GM23338 (cell line): ENCODE measurements at regions not wholly inside any gene's neighbourhood (a gene's known extent, or its start where the extent isn't known, plus 50 kb on each side); places are given as distances from the start of the nearest gene placed in this dataset.

ENCODE experiments used
- ATAC-seq: fragments of 200-7000 bp; cut with Tn5 transposase; 3 replicates; pipeline ENCODE4 v1.9.1; 2020
- DNase-seq: peaks from one replicate; pipeline ENCODE4 v3.0.0-alpha.2; 2015; ENCODE audit warnings: low spot score
- H2AFZ ChIP-seq: fragments of 200-600 bp; sonication (generic); 2 replicates; pipeline ENCODE4 v1.8.0; 2016; ENCODE audit warnings: antibody characterized with exemption, mild to moderate bottlenecking, moderate library complexity
- H3F3A ChIP-seq: fragments of 200-600 bp; sonication (generic); replicated peaks from 2 replicates; pipeline ENCODE4 v1.8.0; 2017; ENCODE audit warnings: antibody characterized with exemption, mixed run types, low read depth
- H3K27ac ChIP-seq: fragments of 200-600 bp; sonication (generic); 2 replicates; pipeline ENCODE4 v1.6.1; 2016; ENCODE audit warnings: low read depth
- H3K27me3 ChIP-seq: fragments of 200-600 bp; sonication (generic); 2 replicates; pipeline ENCODE4 v1.8.0; 2016; ENCODE audit warnings: mild to moderate bottlenecking, mixed run types, moderate library complexity; ENCODE audit not compliant: insufficient read depth
- H3K36me3 ChIP-seq: fragments of 200-600 bp; sonication (generic); 2 replicates; pipeline ENCODE4 v1.8.0; 2016; ENCODE audit warnings: mild to moderate bottlenecking; ENCODE audit not compliant: insufficient read depth
- H3K4me1 ChIP-seq: fragments of 200-600 bp; sonication (generic); 2 replicates; pipeline ENCODE4 v1.8.0; 2016; ENCODE audit warnings: mild to moderate bottlenecking, moderate library complexity; ENCODE audit not compliant: insufficient read depth
- H3K4me2 ChIP-seq: fragments of 200-600 bp; sonication (generic); 2 replicates; pipeline ENCODE4 v1.7.1; 2017; ENCODE audit warnings: mixed run types
- H3K4me3 ChIP-seq: fragments of 200-600 bp; sonication (generic); 2 replicates; pipeline ENCODE4 v1.6.1; 2016; ENCODE audit warnings: mixed run types
- H3K79me2 ChIP-seq: fragments of 200-600 bp; sonication (generic); replicated peaks from 2 replicates; pipeline ENCODE4 v1.8.0; 2017; ENCODE audit warnings: mild to moderate bottlenecking; ENCODE audit not compliant: insufficient read depth
- H3K9me2 ChIP-seq: fragments of 200-600 bp; sonication (generic); 2 replicates; pipeline ENCODE4 v1.8.0; 2017; ENCODE audit not compliant: insufficient read depth
- H4K20me1 ChIP-seq: fragments of 200-600 bp; sonication (generic); replicated peaks from 2 replicates; pipeline ENCODE4 v1.8.0; 2017; ENCODE audit warnings: mild to moderate bottlenecking; ENCODE audit not compliant: insufficient read depth
- H3K27ac Mint-ChIP-seq: 2 replicates; pipeline ENCODE4 v1.8.0; 2020; ENCODE audit warnings: inconsistent platforms, mild to moderate bottlenecking, moderate library complexity, mixed read lengths
- H3K27me3 Mint-ChIP-seq: 3 replicates; pipeline ENCODE4 v1.8.0; 2022; ENCODE audit warnings: low read depth, mild to moderate bottlenecking, moderate library complexity, mixed read lengths, inconsistent platforms; ENCODE audit not compliant: insufficient read depth, poor library complexity
- H3K36me3 Mint-ChIP-seq: 3 replicates; pipeline ENCODE4 v1.8.0; 2021; ENCODE audit warnings: low read depth, mild to moderate bottlenecking, inconsistent platforms, moderate library complexity, mixed read lengths
- H3K4me1 Mint-ChIP-seq: 3 replicates; pipeline ENCODE4 v1.8.0; 2020; ENCODE audit warnings: mild to moderate bottlenecking, inconsistent platforms, mixed read lengths
- H3K4me3 Mint-ChIP-seq: 3 replicates; pipeline ENCODE4 v1.8.0; 2021; ENCODE audit warnings: moderate library complexity, mild to moderate bottlenecking, inconsistent platforms, mixed read lengths
- H3K9me3 Mint-ChIP-seq: 3 replicates; pipeline ENCODE4 v1.8.0; 2020; ENCODE audit warnings: moderate library complexity, mild to moderate bottlenecking, inconsistent platforms, mixed read lengths
- CREB1 ChIP-seq: fragments of 250-450 bp; sonication (Bioruptor Pico); IDR thresholded peaks from 2 replicates; pipeline ENCODE4 v1.5.0; 2020; ENCODE audit warnings: low read depth, mild to moderate bottlenecking, moderate library complexity
- ETS1 ChIP-seq: IDR thresholded peaks from 2 replicates; pipeline ENCODE4 v1.6.1; 2016; ENCODE audit warnings: antibody characterized with exemption
- EZH2 ChIP-seq: fragments of 200-600 bp; sonication (generic); IDR thresholded peaks from one replicate; pipeline ENCODE4 v1.8.0; 2017; ENCODE audit warnings: antibody characterized with exemption, mild to moderate bottlenecking, low read depth; ENCODE audit not compliant: unreplicated experiment
- EZH2phosphoT487 ChIP-seq: fragments of 200-600 bp; sonication (generic); IDR thresholded peaks from one replicate; pipeline ENCODE4 v1.8.1; 2018; ENCODE audit warnings: antibody characterized with exemption; ENCODE audit not compliant: unreplicated experiment
- JUNB ChIP-seq: IDR thresholded peaks from one replicate; pipeline ENCODE4 v1.6.1; 2016; ENCODE audit warnings: antibody characterized with exemption; ENCODE audit not compliant: unreplicated experiment
- NANOG ChIP-seq: IDR thresholded peaks from 2 replicates; pipeline ENCODE4 v1.6.1; 2016; ENCODE audit warnings: antibody characterized with exemption, borderline replicate concordance
- POLR2AphosphoS5 ChIP-seq: IDR thresholded peaks from 2 replicates; pipeline ENCODE4 v1.6.1; 2016; ENCODE audit warnings: antibody characterized with exemption, low read depth
- STAT1 ChIP-seq: IDR thresholded peaks from one replicate; pipeline ENCODE4 v1.6.1; 2016; ENCODE audit warnings: antibody characterized with exemption; ENCODE audit not compliant: unreplicated experiment
- ZNF114 ChIP-seq: fragments of 250-450 bp; sonication (Bioruptor Pico); IDR thresholded peaks from 2 replicates; pipeline ENCODE4 v1.5.0; 2020; ENCODE audit warnings: mild to moderate bottlenecking, moderate library complexity
- TF ChIP-seq, protein P1 (sequence below), 2 experiments: fragments of 200-600 bp in 1 of 2; sonication (generic) in 1 of 2; conservative IDR thresholded peaks; 2 replicates each; pipeline versions ENCODE4 v1.5.1 to v1.6.1; 2016 to 2017; ENCODE audit warnings: antibody characterized with exemption in 2 of 2, low read depth in 2 of 2, mild to moderate bottlenecking in 2 of 2, moderate library complexity in 1 of 2
- TF ChIP-seq, protein P2 (sequence below): IDR thresholded peaks from one replicate; pipeline ENCODE4 v1.6.1; 2018; ENCODE audit warnings: antibody characterized with exemption; ENCODE audit not compliant: unreplicated experiment

DNA sequence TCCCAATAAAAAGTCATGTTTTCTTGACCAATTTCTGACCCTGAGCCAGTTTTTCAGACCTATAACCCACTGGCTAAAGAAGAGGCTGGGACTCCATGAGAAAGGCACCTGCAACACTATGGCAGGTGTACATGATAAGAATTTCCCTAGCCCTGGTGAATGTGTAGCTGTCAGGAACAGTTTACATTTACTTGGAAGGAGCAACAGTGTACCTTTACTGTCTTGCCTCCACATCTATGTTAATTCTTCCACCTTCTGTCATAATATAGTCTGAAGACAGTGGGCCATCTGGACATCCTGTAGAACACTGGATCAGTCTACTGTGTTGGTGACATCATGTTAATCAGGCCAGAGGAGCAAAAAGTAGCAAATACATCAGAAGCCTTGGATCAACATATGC, 72.1 kb upstream of the CD82 start:
- H3K36me3 ChIP-seq = no peaks in the 10 kb centered on the region
- H3K4me2 ChIP-seq = no peak overlapping the region
- H3K4me3 ChIP-seq = no peak overlapping the region
- no peak overlapping the region for H2AFZ ChIP-seq
- ATAC-seq = no peak
- H3K9me2 ChIP-seq = peaks cover 3% of the 10 kb centered on the region; the same call in 1 of the 2 replicates
- H3K27ac ChIP-seq = no peak overlapping the region
- TF ChIP-seq JUNB (no peak), ETS1 (no peak), STAT1 (no peak), CREB1 (no peak), EZH2 (no peak), ZNF114 (CRISPR knock-in tag) (no peak)
- H3K4me1 ChIP-seq = no peaks in the 10 kb centered on the region
- H3K4me3 Mint-ChIP-seq = no peak overlapping the region
- H4K20me1 ChIP-seq = no peaks in the 10 kb centered on the region
- no peak for DNase-seq
- peaks cover 4% of the 10 kb centered on the region for H3K27me3 Mint-ChIP-seq
- no peak overlapping the region for H3K27ac Mint-ChIP-seq
- H3K4me1 Mint-ChIP-seq = peaks cover 5% of the 10 kb centered on the region; the same call in 2 of the 3 replicates
- H3K27me3 ChIP-seq = no peaks in the 10 kb centered on the region
- H3K36me3 Mint-ChIP-seq = no peaks in the 10 kb centered on the region
- no peaks in the 10 kb centered on the region for H3K79me2 ChIP-seq
- no peaks in the 10 kb centered on the region for H3F3A ChIP-seq
- no peaks in the 10 kb centered on the region for H3K9me3 Mint-ChIP-seq

DNA sequence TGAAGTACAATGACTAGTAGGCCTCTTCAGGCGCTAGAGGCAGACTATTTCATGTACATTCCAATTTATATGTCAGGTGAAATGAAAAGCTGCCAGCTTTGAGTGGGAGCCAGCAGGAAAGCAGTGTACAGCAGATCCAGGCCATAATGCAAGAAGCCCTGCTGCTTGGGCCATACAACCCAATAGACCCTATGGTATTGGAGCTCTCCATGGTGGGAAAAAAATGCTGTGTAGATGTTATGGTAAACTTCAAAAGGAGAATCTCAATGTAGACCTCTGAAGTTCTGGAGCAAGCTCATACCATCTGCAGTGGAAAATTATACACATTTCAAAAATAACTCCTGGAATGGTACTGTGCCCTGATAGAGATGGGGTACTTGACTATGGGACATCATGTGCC, 71.5 kb upstream of the CD82 start:
- Histone ChIP-seq H3K27ac (no peak overlapping the region), H3K36me3 (no peaks in the 10 kb centered on the region), H3K4me3 (no peak overlapping the region), H3F3A (no peaks in the 10 kb centered on the region), H3K4me2 (no peak overlapping the region), H4K20me1 (no peaks in the 10 kb centered on the region), H3K79me2 (no peaks in the 10 kb centered on the region), H3K4me1 (no peaks in the 10 kb centered on the region), H3K27me3 (no peaks in the 10 kb centered on the region), H2AFZ (no peak overlapping the region), H3K9me2 (peaks cover 3% of the 10 kb centered on the region; the same call in 1 of the 2 replicates)
- DNase-seq (no peak), ATAC-seq (no peak)
- Mint-ChIP-seq H3K27ac (no peak overlapping the region), H3K27me3 (peaks cover 4% of the 10 kb centered on the region), H3K9me3 (no peaks in the 10 kb centered on the region), H3K36me3 (no peaks in the 10 kb centered on the region), H3K4me3 (no peak overlapping the region), H3K4me1 (peaks cover 5% of the 10 kb centered on the region; the same call in 2 of the 3 replicates)
- no peak for TF ChIP-seq ZNF114 (CRISPR knock-in tag)
- TF ChIP-seq CREB1 = no peak
- no peak for TF ChIP-seq EZH2phosphoT487
- TF ChIP-seq POLR2AphosphoS5 = no peak
- TF ChIP-seq, protein P1, sequence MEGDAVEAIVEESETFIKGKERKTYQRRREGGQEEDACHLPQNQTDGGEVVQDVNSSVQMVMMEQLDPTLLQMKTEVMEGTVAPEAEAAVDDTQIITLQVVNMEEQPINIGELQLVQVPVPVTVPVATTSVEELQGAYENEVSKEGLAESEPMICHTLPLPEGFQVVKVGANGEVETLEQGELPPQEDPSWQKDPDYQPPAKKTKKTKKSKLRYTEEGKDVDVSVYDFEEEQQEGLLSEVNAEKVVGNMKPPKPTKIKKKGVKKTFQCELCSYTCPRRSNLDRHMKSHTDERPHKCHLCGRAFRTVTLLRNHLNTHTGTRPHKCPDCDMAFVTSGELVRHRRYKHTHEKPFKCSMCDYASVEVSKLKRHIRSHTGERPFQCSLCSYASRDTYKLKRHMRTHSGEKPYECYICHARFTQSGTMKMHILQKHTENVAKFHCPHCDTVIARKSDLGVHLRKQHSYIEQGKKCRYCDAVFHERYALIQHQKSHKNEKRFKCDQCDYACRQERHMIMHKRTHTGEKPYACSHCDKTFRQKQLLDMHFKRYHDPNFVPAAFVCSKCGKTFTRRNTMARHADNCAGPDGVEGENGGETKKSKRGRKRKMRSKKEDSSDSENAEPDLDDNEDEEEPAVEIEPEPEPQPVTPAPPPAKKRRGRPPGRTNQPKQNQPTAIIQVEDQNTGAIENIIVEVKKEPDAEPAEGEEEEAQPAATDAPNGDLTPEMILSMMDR (conservative IDR thresholded peaks at IDR 0.05; ENCODE audit: low read depth in 2 of 2) = no peak
- TF ChIP-seq, protein P2, sequence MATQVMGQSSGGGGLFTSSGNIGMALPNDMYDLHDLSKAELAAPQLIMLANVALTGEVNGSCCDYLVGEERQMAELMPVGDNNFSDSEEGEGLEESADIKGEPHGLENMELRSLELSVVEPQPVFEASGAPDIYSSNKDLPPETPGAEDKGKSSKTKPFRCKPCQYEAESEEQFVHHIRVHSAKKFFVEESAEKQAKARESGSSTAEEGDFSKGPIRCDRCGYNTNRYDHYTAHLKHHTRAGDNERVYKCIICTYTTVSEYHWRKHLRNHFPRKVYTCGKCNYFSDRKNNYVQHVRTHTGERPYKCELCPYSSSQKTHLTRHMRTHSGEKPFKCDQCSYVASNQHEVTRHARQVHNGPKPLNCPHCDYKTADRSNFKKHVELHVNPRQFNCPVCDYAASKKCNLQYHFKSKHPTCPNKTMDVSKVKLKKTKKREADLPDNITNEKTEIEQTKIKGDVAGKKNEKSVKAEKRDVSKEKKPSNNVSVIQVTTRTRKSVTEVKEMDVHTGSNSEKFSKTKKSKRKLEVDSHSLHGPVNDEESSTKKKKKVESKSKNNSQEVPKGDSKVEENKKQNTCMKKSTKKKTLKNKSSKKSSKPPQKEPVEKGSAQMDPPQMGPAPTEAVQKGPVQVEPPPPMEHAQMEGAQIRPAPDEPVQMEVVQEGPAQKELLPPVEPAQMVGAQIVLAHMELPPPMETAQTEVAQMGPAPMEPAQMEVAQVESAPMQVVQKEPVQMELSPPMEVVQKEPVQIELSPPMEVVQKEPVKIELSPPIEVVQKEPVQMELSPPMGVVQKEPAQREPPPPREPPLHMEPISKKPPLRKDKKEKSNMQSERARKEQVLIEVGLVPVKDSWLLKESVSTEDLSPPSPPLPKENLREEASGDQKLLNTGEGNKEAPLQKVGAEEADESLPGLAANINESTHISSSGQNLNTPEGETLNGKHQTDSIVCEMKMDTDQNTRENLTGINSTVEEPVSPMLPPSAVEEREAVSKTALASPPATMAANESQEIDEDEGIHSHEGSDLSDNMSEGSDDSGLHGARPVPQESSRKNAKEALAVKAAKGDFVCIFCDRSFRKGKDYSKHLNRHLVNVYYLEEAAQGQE = no peak
- no peak for TF ChIP-seq NANOG
